Gastrocnemius medialis (tissue), 4 donors: ENCODE measurements at regions not wholly inside any gene's neighbourhood (a gene's known extent, or its start where the extent isn't known, plus 50 kb on each side); places are given as distances from the start of the nearest gene placed in this dataset.

Source experiments
- POLR2A ChIP-seq, 2 donors: fragments of 450-650 bp; IDR thresholded peaks; one replicate each; pipeline ENCODE4 v1.6.1; 2017; ENCODE audit warnings: antibody characterized with exemption in 2 of 2, mild to moderate bottlenecking in 2 of 2, moderate library complexity in 2 of 2
- TF ChIP-seq, protein P1 (sequence below), 5 experiments: fragments of 450-650 bp in 3 of 5; fragments of 200-600 bp in 2 of 5; sonication (generic) in 2 of 5; IDR thresholded peaks in 4 of 5; conservative IDR thresholded peaks in 1 of 5; 1 replicate in 4 of 5; 2 replicates in 1 of 5; pipeline ENCODE4 v1.5.1; 2016 to 2019; ENCODE audit warnings: antibody characterized with exemption in 5 of 5, mild to moderate bottlenecking in 3 of 5, moderate library complexity in 3 of 5

DNA sequence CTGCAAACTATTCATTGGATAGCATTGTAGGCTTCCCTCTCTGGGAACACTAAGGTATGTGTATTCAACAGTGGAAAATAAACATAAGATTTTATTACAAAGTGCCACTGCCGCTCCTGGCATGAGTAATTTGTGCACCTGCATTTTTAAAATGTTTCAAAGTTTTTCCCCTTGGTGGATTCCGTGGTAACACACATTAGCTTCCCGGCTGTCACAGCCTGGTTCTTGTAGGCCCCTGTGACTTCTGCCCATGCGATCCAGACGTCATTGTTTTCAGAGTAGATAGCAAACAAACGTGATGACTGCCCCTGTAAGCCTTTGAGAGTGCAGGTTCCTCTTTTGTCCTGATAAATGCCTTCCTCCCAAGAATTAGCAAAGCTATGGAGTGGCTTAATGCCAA is 421.0 kb downstream of the ZNF521 start:
- TF ChIP-seq POLR2A (IDR thresholded peaks at IDR 0.05): no peak
- TF ChIP-seq, protein P1, sequence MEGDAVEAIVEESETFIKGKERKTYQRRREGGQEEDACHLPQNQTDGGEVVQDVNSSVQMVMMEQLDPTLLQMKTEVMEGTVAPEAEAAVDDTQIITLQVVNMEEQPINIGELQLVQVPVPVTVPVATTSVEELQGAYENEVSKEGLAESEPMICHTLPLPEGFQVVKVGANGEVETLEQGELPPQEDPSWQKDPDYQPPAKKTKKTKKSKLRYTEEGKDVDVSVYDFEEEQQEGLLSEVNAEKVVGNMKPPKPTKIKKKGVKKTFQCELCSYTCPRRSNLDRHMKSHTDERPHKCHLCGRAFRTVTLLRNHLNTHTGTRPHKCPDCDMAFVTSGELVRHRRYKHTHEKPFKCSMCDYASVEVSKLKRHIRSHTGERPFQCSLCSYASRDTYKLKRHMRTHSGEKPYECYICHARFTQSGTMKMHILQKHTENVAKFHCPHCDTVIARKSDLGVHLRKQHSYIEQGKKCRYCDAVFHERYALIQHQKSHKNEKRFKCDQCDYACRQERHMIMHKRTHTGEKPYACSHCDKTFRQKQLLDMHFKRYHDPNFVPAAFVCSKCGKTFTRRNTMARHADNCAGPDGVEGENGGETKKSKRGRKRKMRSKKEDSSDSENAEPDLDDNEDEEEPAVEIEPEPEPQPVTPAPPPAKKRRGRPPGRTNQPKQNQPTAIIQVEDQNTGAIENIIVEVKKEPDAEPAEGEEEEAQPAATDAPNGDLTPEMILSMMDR (IDR thresholded peaks at IDR 0.05 in 4 of 5, conservative IDR thresholded peaks at IDR 0.05 in 1 of 5): no peak
